ENCODE measurements at regions not wholly inside any gene's neighbourhood (a gene's known extent, or its start where the extent isn't known, plus 50 kb on each side); places are given as distances from the start of the nearest gene placed in this dataset.

DNA sequence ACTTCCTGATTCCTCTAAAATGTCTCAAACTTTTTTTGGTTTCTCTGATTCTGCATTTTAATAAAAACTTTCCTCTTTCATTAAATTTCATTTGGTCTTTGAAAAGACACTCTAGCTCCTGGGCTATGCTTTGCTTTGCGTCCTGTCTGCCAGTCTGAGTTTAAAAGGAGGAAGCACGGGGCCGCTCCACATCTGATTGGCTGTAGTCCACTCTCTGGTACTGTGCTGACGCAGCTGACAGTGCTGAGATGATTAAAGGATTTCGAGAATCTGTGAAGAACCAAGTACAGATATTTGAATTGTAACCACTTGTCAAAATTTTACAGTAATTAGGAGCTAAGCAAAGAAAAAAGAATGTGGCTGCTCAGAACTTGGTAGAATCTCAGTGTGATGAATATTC, 199.6 kb upstream of the HNMT start:
- no peaks in the 10 kb centered on the region for H3K4me1 ChIP-seq
- H3K9me3 ChIP-seq (ENCODE audit: control insufficient read depth, low read length) = no peaks in the 10 kb centered on the region
- no peak overlapping the region for H3K9ac ChIP-seq
- H2AFZ ChIP-seq = no peak overlapping the region
- no peak overlapping the region for H3K4me3 ChIP-seq (ENCODE audit: low read depth, low read length)
- TF ChIP-seq, protein P1, sequence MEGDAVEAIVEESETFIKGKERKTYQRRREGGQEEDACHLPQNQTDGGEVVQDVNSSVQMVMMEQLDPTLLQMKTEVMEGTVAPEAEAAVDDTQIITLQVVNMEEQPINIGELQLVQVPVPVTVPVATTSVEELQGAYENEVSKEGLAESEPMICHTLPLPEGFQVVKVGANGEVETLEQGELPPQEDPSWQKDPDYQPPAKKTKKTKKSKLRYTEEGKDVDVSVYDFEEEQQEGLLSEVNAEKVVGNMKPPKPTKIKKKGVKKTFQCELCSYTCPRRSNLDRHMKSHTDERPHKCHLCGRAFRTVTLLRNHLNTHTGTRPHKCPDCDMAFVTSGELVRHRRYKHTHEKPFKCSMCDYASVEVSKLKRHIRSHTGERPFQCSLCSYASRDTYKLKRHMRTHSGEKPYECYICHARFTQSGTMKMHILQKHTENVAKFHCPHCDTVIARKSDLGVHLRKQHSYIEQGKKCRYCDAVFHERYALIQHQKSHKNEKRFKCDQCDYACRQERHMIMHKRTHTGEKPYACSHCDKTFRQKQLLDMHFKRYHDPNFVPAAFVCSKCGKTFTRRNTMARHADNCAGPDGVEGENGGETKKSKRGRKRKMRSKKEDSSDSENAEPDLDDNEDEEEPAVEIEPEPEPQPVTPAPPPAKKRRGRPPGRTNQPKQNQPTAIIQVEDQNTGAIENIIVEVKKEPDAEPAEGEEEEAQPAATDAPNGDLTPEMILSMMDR (IDR thresholded peaks at IDR 0.05) = no peak
- H3K36me3 ChIP-seq (ENCODE audit: control insufficient read depth, insufficient read depth, low read length) = no peaks in the 10 kb centered on the region
- H3K79me2 ChIP-seq = no peaks in the 10 kb centered on the region
- H3K27me3 ChIP-seq (ENCODE audit: control insufficient read depth, insufficient read depth, low read length) = no peaks in the 10 kb centered on the region
- H3K27ac ChIP-seq = no peak overlapping the region
- H3K4me2 ChIP-seq (ENCODE audit: low read length) = no peak overlapping the region

DNA sequence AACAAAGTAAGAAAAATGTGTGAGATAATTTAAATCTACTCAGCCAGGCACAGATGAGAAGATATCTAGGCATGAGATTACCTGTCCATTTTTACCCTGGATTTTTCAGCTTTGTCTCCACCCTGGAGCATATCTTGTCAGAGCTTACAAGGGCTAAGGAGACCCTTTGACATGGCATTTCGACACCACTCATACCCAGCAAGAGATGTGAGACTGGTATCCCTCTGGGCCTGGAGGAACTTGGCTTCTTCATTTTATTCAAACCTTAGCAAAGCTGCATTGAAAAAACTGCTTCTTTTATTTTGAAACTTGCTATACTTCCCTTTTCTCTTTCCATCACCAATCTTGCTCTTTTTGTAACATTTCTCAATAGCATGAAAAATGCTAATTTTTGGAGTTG, 194.9 kb upstream of the HNMT start:
- H3K9me3 ChIP-seq (ENCODE audit: control insufficient read depth, low read length) = no peaks in the 10 kb centered on the region
- no peaks in the 10 kb centered on the region for H3K36me3 ChIP-seq (ENCODE audit: control insufficient read depth, insufficient read depth, low read length)
- H3K79me2 ChIP-seq = no peaks in the 10 kb centered on the region
- no peak overlapping the region for H2AFZ ChIP-seq
- no peak overlapping the region for H3K27ac ChIP-seq
- no peak overlapping the region for H3K4me2 ChIP-seq (ENCODE audit: low read length)
- H3K27me3 ChIP-seq (ENCODE audit: control insufficient read depth, insufficient read depth, low read length) = no peaks in the 10 kb centered on the region
- no peaks in the 10 kb centered on the region for H3K4me1 ChIP-seq
- no peak overlapping the region for H3K4me3 ChIP-seq (ENCODE audit: low read depth, low read length)
- no peak overlapping the region for H3K9ac ChIP-seq
- TF ChIP-seq, protein P1 (IDR thresholded peaks at IDR 0.05) = no peak

DNA sequence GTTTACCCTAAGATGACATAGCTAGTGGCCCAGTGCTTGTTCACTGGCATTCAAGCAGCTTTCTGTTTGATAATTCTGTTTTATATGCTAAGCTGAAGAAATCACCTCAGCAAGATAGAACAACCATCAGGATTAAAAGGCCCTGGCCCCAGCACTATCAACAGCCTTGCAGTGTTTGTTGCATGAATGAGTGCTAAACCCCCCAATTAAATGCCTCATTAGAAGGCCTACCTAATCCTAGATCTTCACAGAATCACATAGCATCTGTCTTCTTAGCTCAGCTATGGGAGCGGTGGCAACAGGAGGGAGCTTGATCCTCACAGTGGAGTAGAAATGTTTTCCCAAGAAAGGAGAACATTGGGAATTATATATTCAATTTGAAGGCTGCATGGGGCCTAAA, 194.1 kb upstream of the HNMT start:
- no peak overlapping the region for H3K4me3 ChIP-seq (ENCODE audit: low read depth, low read length)
- H3K4me2 ChIP-seq (ENCODE audit: low read length) = no peak overlapping the region
- no peak overlapping the region for H3K9ac ChIP-seq
- TF ChIP-seq, protein P1 (IDR thresholded peaks at IDR 0.05) = no peak
- H3K27me3 ChIP-seq (ENCODE audit: control insufficient read depth, insufficient read depth, low read length) = no peaks in the 10 kb centered on the region
- no peak overlapping the region for H3K27ac ChIP-seq
- H2AFZ ChIP-seq = no peak overlapping the region
- H3K4me1 ChIP-seq = no peaks in the 10 kb centered on the region
- H3K79me2 ChIP-seq = no peaks in the 10 kb centered on the region
- H3K9me3 ChIP-seq (ENCODE audit: control insufficient read depth, low read length) = no peaks in the 10 kb centered on the region
- no peaks in the 10 kb centered on the region for H3K36me3 ChIP-seq (ENCODE audit: control insufficient read depth, insufficient read depth, low read length)

DNA sequence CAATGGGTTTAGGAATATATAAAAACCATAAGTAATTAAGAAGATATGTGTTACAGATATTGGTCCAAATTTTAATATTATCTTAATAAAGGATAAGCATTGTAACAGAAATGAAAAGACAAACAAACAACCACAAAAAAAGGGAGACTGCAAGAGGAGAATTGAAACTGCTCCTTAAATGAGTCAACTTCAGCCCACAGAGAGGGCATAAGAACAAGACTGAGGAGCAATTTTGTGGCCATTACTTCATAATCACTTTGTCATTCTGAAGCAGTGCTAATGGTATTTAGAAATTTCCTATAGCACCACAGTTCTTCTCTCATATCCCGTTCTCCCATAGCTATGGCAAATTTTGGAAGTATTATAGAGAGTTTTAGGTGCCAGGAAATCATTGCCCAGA, 193.2 kb upstream of the HNMT start:
- no peaks in the 10 kb centered on the region for H3K79me2 ChIP-seq
- no peak overlapping the region for H3K4me3 ChIP-seq (ENCODE audit: low read depth, low read length)
- no peaks in the 10 kb centered on the region for H3K4me1 ChIP-seq
- H3K36me3 ChIP-seq (ENCODE audit: control insufficient read depth, insufficient read depth, low read length) = no peaks in the 10 kb centered on the region
- no peak overlapping the region for H3K27ac ChIP-seq
- no peak overlapping the region for H3K9ac ChIP-seq
- H3K4me2 ChIP-seq (ENCODE audit: low read length) = no peak overlapping the region
- H3K27me3 ChIP-seq (ENCODE audit: control insufficient read depth, insufficient read depth, low read length) = no peaks in the 10 kb centered on the region
- TF ChIP-seq, protein P1 (IDR thresholded peaks at IDR 0.05) = no peak
- no peak overlapping the region for H2AFZ ChIP-seq
- no peaks in the 10 kb centered on the region for H3K9me3 ChIP-seq (ENCODE audit: control insufficient read depth, low read length)

DNA sequence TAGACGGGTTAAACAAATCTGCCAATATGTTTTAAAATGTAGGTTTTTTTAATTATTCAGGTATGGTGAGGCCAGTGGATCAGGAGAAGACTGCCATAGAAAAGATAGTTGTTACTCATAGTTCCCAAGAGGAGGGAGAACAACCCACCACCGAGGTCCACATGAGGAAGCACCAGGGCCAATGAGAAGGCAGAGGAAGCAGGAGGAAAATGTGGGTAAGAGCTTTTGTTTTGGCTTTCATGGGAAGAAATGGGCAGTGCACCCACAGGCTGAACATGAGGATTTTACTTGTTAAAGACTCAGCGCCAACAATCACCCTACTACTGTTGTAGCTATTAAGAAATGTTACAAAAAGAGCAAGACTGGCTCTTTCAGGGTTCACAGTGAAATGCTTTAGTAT, 191.8 kb upstream of the HNMT start:
- H2AFZ ChIP-seq = no peak overlapping the region
- H3K4me3 ChIP-seq (ENCODE audit: low read depth, low read length) = no peak overlapping the region
- H3K27ac ChIP-seq = no peak overlapping the region
- H3K79me2 ChIP-seq = no peaks in the 10 kb centered on the region
- no peak overlapping the region for H3K4me2 ChIP-seq (ENCODE audit: low read length)
- TF ChIP-seq, protein P1 (IDR thresholded peaks at IDR 0.05) = no peak
- no peaks in the 10 kb centered on the region for H3K27me3 ChIP-seq (ENCODE audit: control insufficient read depth, insufficient read depth, low read length)
- no peaks in the 10 kb centered on the region for H3K36me3 ChIP-seq (ENCODE audit: control insufficient read depth, insufficient read depth, low read length)
- no peaks in the 10 kb centered on the region for H3K9me3 ChIP-seq (ENCODE audit: control insufficient read depth, low read length)
- no peaks in the 10 kb centered on the region for H3K4me1 ChIP-seq
- no peak overlapping the region for H3K9ac ChIP-seq

Data from parathyroid adenoma (tissue), 2 donors.